NCI-H1694 treated with DMSO at 0.1 percent for 48 hours (cell line): ENCODE measurements at regions not wholly inside any gene's neighbourhood (a gene's known extent, or its start where the extent isn't known, plus 50 kb on each side); places are given as distances from the start of the nearest gene placed in this dataset.

Experiments used
- DNase-seq: peaks from one replicate; lab custom pipeline; 2025; lab: John Stamatoyannopoulos, UW

DNA sequence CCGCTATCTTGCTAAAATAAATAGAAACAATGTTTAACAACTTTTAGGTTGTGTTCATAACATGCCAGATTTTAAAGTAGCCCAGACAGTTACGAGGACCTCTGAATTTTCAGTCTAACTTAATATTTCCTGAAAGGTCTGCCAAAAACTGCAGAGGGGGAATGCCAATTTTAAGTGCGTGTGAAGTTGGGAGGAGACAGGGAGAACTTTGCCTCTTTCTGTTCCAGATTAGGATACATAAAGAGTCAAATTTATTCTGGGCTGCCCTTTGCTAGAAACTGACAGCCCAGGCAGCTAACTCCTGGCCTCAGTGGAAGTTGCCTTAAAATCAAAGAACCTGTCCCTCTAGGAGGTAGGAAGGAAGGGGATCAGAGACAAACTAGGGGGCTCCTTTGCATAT lies 52.3 kb upstream of the PIP4K2A start:
- no peak for DNase-seq

DNA sequence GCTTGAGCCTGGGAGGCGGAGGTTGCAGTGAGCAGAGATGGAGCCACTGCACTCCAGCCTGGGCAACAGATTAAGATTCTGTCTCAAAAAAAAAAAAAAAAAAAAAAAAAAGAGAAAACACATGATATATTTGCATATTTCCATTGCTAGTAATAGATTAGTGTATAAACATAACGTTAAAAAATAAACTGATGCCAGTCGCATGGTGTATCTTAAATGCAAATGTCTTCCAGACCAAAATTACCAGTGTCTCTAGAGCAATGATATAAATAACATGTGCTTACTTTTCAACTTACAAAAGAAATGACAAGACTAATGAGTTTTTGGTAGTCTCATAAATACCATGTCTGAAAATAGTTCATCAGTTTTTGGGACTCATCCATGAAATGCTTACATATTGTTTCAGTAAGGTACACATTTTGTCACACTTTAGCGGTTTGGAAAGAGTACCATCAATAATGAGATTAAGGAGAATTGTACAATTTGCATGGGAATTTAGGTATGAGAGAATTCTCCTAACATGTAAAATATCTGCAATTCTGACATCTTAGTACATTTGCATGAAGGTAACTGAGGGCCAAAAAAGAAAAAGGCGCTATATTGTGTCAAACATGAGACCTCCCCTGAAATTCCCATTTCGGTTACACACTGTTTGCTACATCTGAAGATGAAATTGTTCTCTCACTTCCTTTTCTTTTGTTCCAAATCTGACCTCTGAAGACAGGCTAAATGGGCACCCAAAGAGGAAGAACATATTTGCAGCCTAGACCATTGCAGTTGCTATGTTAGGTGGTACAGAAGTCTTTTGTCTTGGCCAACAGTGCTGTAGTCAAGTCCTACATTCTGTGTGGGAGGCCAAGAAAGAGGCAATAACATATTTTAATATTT lies 51.5 kb upstream of the PIP4K2A start:
- no peak for DNase-seq

DNA sequence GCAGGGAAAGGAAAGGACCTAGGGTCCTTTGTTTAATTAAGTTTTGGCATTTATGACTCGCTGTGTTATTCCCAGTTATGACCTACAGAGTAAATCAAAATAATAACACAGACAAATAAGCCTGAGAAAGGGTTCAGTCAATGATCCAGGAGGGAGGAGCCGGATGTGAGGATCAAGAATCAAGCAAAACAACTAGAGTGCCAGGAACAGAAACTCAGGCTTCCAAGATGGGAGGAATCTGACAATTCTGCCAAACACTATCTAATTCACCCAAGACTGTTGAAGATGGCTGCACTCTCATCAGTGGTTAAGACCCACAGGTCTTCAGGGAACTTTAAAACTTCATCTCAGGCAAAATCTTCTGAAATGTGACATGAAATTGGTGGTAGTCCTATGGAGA lies 50.3 kb upstream of the PIP4K2A start:
- no peak for DNase-seq
